ENCODE measurements at regions not wholly inside any gene's neighbourhood (a gene's known extent, or its start where the extent isn't known, plus 50 kb on each side); places are given as distances from the start of the nearest gene placed in this dataset.

GRCh38 chr16:55204069-55204468 lies 119.9 kb upstream of the IRX6 start:
- Histone ChIP-seq H3K4me3 (ENCODE audit: low read length, poor library complexity, severe bottlenecking) (no peak overlapping the region), H3K4me2 (ENCODE audit: low read depth, low read length, poor library complexity, severe bottlenecking) (no peak overlapping the region), H3F3A (ENCODE audit: low read depth) (no peaks in the 10 kb centered on the region), H3K9me2 (replicated peaks; ENCODE audit: low read depth, low read length) (no peaks in the 10 kb centered on the region), H3K27me3 (ENCODE audit: insufficient read depth, low read length, poor library complexity, severe bottlenecking) (no peaks in the 10 kb centered on the region), H3K36me3 (ENCODE audit: insufficient read depth, low read length) (no peaks in the 10 kb centered on the region), H3K9me3 (ENCODE audit: insufficient read depth, low read depth, low read length) (no peaks in the 10 kb centered on the region), H4K20me1 (ENCODE audit: insufficient read depth, low read length, poor library complexity, severe bottlenecking) (no peaks in the 10 kb centered on the region), H3K79me2 (ENCODE audit: insufficient read depth, low read length) (no peaks in the 10 kb centered on the region), H3K4me1 (ENCODE audit: insufficient read depth, low read length, poor library complexity, severe bottlenecking) (peaks cover 8% of the 10 kb centered on the region), H3K9ac (ENCODE audit: low read depth, low read length, poor library complexity, severe bottlenecking) (no peak overlapping the region), H2AFZ (ENCODE audit: low read length) (peak overlapping the region; percentile 24; the same call in 1 of the 2 replicates)
- TF ChIP-seq, protein P1, sequence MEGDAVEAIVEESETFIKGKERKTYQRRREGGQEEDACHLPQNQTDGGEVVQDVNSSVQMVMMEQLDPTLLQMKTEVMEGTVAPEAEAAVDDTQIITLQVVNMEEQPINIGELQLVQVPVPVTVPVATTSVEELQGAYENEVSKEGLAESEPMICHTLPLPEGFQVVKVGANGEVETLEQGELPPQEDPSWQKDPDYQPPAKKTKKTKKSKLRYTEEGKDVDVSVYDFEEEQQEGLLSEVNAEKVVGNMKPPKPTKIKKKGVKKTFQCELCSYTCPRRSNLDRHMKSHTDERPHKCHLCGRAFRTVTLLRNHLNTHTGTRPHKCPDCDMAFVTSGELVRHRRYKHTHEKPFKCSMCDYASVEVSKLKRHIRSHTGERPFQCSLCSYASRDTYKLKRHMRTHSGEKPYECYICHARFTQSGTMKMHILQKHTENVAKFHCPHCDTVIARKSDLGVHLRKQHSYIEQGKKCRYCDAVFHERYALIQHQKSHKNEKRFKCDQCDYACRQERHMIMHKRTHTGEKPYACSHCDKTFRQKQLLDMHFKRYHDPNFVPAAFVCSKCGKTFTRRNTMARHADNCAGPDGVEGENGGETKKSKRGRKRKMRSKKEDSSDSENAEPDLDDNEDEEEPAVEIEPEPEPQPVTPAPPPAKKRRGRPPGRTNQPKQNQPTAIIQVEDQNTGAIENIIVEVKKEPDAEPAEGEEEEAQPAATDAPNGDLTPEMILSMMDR (conservative IDR thresholded peaks at IDR 0.05; ENCODE audit: low read length): no peak
- TF ChIP-seq EZH2phosphoT487 (IDR thresholded peaks at IDR 0.05; ENCODE audit: borderline replicate concordance): no peak

DNA sequence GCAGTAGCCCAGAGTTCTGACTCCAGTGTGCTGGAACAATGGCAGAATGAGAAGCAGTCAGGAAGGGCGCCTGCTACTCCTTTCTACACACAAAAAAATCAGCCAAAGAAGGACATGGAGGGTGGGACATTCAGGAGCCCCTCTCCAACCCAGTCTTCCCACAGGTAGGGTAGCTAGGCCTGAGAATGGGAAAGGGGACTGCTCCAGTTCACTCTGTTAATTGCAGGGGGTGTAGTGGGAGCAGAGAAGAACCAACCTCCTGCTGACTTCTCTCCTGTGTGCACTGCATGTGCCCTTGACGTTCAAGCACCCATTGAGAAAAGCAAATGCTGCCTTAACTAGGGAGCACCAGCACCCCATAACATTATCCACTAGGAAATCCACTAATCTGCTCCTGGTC lies 119.1 kb upstream of the IRX6 start:
- Histone ChIP-seq H3K79me2 (ENCODE audit: insufficient read depth, low read length) (no peaks in the 10 kb centered on the region), H3K4me3 (ENCODE audit: low read length, poor library complexity, severe bottlenecking) (no peak overlapping the region), H4K20me1 (ENCODE audit: insufficient read depth, low read length, poor library complexity, severe bottlenecking) (no peaks in the 10 kb centered on the region), H3K9ac (ENCODE audit: low read depth, low read length, poor library complexity, severe bottlenecking) (no peak overlapping the region), H3K36me3 (ENCODE audit: insufficient read depth, low read length) (no peaks in the 10 kb centered on the region), H3K4me2 (ENCODE audit: low read depth, low read length, poor library complexity, severe bottlenecking) (no peak overlapping the region), H3K27me3 (ENCODE audit: insufficient read depth, low read length, poor library complexity, severe bottlenecking) (no peaks in the 10 kb centered on the region), H2AFZ (ENCODE audit: low read length) (no peak overlapping the region), H3K9me2 (replicated peaks; ENCODE audit: low read depth, low read length) (no peaks in the 10 kb centered on the region), H3F3A (ENCODE audit: low read depth) (no peaks in the 10 kb centered on the region), H3K4me1 (ENCODE audit: insufficient read depth, low read length, poor library complexity, severe bottlenecking) (peaks cover 8% of the 10 kb centered on the region), H3K9me3 (ENCODE audit: insufficient read depth, low read depth, low read length) (no peaks in the 10 kb centered on the region)
- TF ChIP-seq EZH2phosphoT487 (IDR thresholded peaks at IDR 0.05; ENCODE audit: borderline replicate concordance): no peak
- TF ChIP-seq, protein P1 (conservative IDR thresholded peaks at IDR 0.05; ENCODE audit: low read length): no peak

DNA sequence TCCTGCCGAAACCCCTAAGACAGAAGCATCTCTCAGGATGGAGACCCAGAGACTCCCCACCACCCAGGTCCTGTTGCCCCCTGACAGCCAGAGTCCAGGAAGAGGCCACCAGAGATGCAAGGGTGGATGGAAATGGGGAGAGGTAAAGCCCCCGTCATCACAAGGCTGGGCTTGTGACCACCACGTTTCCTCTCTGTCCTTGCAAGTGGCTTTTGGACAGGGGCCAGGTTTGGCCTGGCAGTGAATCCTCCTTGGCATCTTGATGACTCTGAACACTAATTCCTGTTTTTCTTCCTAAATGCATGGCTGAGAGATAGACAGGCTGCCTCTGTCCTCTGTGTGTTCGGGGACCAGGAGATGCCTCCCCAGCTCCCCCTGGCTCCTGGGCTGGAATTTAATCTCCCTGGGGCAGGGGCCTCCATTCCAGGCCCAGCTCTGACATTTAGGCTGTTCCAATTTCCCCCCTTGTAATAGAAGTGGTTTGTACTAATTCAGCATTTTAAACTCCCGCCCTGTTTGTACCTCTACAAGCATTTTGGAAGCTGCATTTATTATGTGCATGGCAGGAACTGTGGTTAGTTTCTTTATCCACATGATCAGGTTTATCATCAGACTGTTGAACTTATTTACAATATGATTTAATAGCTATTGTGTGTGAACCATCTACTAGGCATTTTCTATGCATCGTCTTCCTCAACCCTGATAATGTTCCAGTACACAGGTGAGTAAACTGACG lies 116.1 kb upstream of the IRX6 start:
- Histone ChIP-seq H3K9ac (ENCODE audit: low read depth, low read length, poor library complexity, severe bottlenecking) (no peak overlapping the region), H3F3A (ENCODE audit: low read depth) (no peaks in the 10 kb centered on the region), H3K27me3 (ENCODE audit: insufficient read depth, low read length, poor library complexity, severe bottlenecking) (no peaks in the 10 kb centered on the region), H3K4me1 (ENCODE audit: insufficient read depth, low read length, poor library complexity, severe bottlenecking) (peaks cover 8% of the 10 kb centered on the region), H3K9me2 (replicated peaks; ENCODE audit: low read depth, low read length) (no peaks in the 10 kb centered on the region), H3K4me3 (ENCODE audit: low read length, poor library complexity, severe bottlenecking) (no peak overlapping the region), H3K4me2 (ENCODE audit: low read depth, low read length, poor library complexity, severe bottlenecking) (no peak overlapping the region), H3K36me3 (ENCODE audit: insufficient read depth, low read length) (no peaks in the 10 kb centered on the region), H3K9me3 (ENCODE audit: insufficient read depth, low read depth, low read length) (no peaks in the 10 kb centered on the region), H2AFZ (ENCODE audit: low read length) (no peak overlapping the region), H4K20me1 (ENCODE audit: insufficient read depth, low read length, poor library complexity, severe bottlenecking) (no peaks in the 10 kb centered on the region), H3K79me2 (ENCODE audit: insufficient read depth, low read length) (no peaks in the 10 kb centered on the region)
- TF ChIP-seq, protein P1 (conservative IDR thresholded peaks at IDR 0.05; ENCODE audit: low read length): no peak
- TF ChIP-seq EZH2phosphoT487 (IDR thresholded peaks at IDR 0.05; ENCODE audit: borderline replicate concordance): no peak

All from Loucy (cell line).